CD4-positive, CD25-positive, alpha-beta regulatory T cell (primary cell): ENCODE measurements at regions not wholly inside any gene's neighbourhood (a gene's known extent, or its start where the extent isn't known, plus 50 kb on each side); places are given as distances from the start of the nearest gene placed in this dataset.

Source experiments
- ATAC-seq, 2 donors: fragments of 150-1000 bp; cut with Tn5 transposase; one replicate each; pipeline ENCODE4 v1.10.0; 2021; ENCODE audit warnings: low read depth in 2 of 2, moderate number of reproducible peaks in 2 of 2, moderate library complexity in 1 of 2
- DNase-seq, 3 donors: peaks; one replicate each; pipeline versions ENCODE4 v3.0.0 to v3.0.0-alpha.2; 2012 to 2022; ENCODE audit warnings: mixed read lengths in 1 of 3
- H3K27ac ChIP-seq: one replicate; pipeline ENCODE4 v1.7.0; 2013; ENCODE audit warnings: mild to moderate bottlenecking, low read length; ENCODE audit not compliant: insufficient read depth, poor library complexity, severe bottlenecking
- H3K27me3 ChIP-seq: one replicate; pipeline ENCODE4 v1.7.0; 2013; ENCODE audit warnings: low read length; ENCODE audit not compliant: control insufficient read depth, insufficient read depth
- H3K36me3 ChIP-seq: one replicate; pipeline ENCODE4 v1.7.0; 2013; ENCODE audit warnings: mild to moderate bottlenecking, low read length, moderate library complexity; ENCODE audit not compliant: control insufficient read depth, insufficient read depth
- H3K4me1 ChIP-seq: 2 replicates; pipeline ENCODE4 v1.7.0; 2013; ENCODE audit warnings: mild to moderate bottlenecking, low read length; ENCODE audit not compliant: insufficient read depth, control insufficient read depth, poor library complexity, severe bottlenecking
- H3K4me3 ChIP-seq: one replicate; pipeline ENCODE4 v1.7.0; 2013; ENCODE audit warnings: low read depth, mild to moderate bottlenecking, low read length, moderate library complexity
- H3K9me3 ChIP-seq, 2 experiments: 1 replicate in 1 of 2; 2 replicates in 1 of 2; pipeline ENCODE4 v1.7.0; 2013; ENCODE audit warnings: low read length in 2 of 2, mild to moderate bottlenecking in 1 of 2, moderate library complexity in 1 of 2; ENCODE audit not compliant: control insufficient read depth in 2 of 2
- H3K27ac Mint-ChIP-seq, 3 donors: one replicate each; pipeline ENCODE4 v1.8.0; 2020 to 2022; ENCODE audit warnings: mild to moderate bottlenecking in 3 of 3, mixed read lengths in 3 of 3, moderate library complexity in 2 of 3
- H3K27me3 Mint-ChIP-seq: one replicate; pipeline ENCODE4 v1.8.0; 2022; ENCODE audit warnings: mild to moderate bottlenecking, mixed read lengths
- H3K36me3 Mint-ChIP-seq: one replicate; pipeline ENCODE4 v1.8.0; 2020; ENCODE audit warnings: mixed read lengths
- H3K4me1 Mint-ChIP-seq, 4 donors: one replicate each; pipeline ENCODE4 v1.8.0; 2020 to 2022; ENCODE audit warnings: mixed read lengths in 4 of 4, mild to moderate bottlenecking in 1 of 4
- H3K4me3 Mint-ChIP-seq, 4 donors: one replicate each; pipeline ENCODE4 v1.8.0; 2020 to 2022; ENCODE audit warnings: mild to moderate bottlenecking in 4 of 4, mixed read lengths in 4 of 4, moderate library complexity in 3 of 4
- H3K9me3 Mint-ChIP-seq, 7 donors: one replicate each; pipeline ENCODE4 v1.8.0; 2020 to 2022; ENCODE audit warnings: mixed read lengths in 7 of 7, mild to moderate bottlenecking in 3 of 7, moderate library complexity in 2 of 7

DNA sequence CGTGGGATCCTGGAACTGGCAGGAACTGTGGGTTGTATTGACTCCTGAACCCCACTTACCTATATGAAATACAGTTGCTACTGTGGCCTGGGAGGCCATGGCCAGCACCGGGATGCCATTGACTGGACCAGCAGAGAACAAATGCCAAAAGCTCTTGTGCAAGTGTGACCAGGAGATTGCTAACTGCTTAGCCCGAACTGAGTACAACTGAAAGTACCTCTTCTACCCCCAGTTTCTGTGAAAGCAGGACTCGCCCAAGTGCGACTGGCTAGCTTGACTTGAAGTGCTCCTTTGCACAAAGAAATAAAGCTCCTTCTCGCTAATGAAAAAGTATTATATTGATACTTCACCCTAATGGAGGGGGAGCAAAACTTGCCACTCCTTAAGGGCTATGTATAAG lies 101.3 kb upstream of the ATP11B start:
- Histone ChIP-seq H3K27ac (no peak overlapping the region), H3K9me3 (no peaks in the 10 kb centered on the region), H3K4me3 (no peak overlapping the region), H3K36me3 (no peaks in the 10 kb centered on the region), H3K4me1 (no peaks in the 10 kb centered on the region), H3K27me3 (peaks cover 20% of the 10 kb centered on the region)
- no peaks in the 10 kb centered on the region for H3K4me1 Mint-ChIP-seq
- no peak overlapping the region for H3K27ac Mint-ChIP-seq
- no peaks in the 10 kb centered on the region for H3K36me3 Mint-ChIP-seq
- ATAC-seq (no peak), DNase-seq (no peak)
- no peaks in the 10 kb centered on the region for H3K9me3 Mint-ChIP-seq
- no peak overlapping the region for H3K4me3 Mint-ChIP-seq
- H3K27me3 Mint-ChIP-seq: peaks cover 56% of the 10 kb centered on the region

DNA sequence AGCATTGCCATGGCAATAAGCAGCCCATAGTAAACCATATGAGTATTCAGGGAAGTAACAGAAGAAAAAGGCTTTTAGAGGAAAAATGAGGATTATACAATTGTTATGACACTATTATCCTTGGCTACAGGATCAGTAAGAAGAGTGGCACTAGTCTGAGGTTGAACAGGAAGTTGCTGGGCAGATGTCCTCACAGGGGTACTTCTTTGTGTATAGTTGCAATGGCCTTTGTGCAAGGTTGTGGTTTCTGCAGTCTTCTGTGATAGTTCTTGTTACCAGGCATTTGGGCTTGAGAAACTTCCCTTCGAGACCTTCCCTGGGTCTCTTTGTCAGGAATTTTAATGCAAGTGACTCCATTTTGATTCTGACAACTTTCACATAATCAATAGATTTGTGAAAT lies 100.6 kb upstream of the ATP11B start:
- peaks cover 58% of the 10 kb centered on the region for H3K27me3 Mint-ChIP-seq
- Histone ChIP-seq H3K27me3 (peaks cover 20% of the 10 kb centered on the region), H3K9me3 (no peaks in the 10 kb centered on the region), H3K36me3 (no peaks in the 10 kb centered on the region), H3K27ac (no peak overlapping the region), H3K4me1 (no peaks in the 10 kb centered on the region), H3K4me3 (no peak overlapping the region)
- no peaks in the 10 kb centered on the region for H3K4me1 Mint-ChIP-seq
- no peak overlapping the region for H3K27ac Mint-ChIP-seq
- DNase-seq (no peak), ATAC-seq (no peak)
- H3K9me3 Mint-ChIP-seq: no peaks in the 10 kb centered on the region
- H3K36me3 Mint-ChIP-seq: no peaks in the 10 kb centered on the region
- H3K4me3 Mint-ChIP-seq: no peak overlapping the region

DNA sequence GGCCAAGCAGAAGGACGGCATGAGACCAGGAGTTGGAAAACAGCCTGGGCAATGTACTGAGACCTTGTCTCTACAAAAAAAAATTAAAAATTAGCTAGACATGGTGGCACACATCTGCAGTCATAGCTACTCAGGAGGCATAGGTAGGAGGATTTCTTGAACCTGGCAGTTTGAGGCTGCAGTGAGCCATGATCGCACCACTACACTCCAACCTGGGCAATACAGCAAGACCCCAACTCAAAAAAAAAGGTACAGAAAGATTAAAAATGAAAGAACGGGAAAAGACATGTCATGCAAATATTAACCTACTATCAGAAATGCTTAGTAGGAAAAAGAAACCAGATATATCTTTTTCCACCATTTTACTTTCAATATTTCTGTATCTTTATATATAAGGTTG lies 99.6 kb upstream of the ATP11B start:
- H3K4me1 ChIP-seq: no peaks in the 10 kb centered on the region
- no peak overlapping the region for H3K27ac Mint-ChIP-seq
- no peak overlapping the region for H3K4me3 Mint-ChIP-seq
- H3K36me3 Mint-ChIP-seq: no peaks in the 10 kb centered on the region
- no peaks in the 10 kb centered on the region for H3K9me3 ChIP-seq
- peaks cover 17% of the 10 kb centered on the region for H3K27me3 ChIP-seq
- no peak for DNase-seq
- no peaks in the 10 kb centered on the region for H3K9me3 Mint-ChIP-seq
- no peaks in the 10 kb centered on the region for H3K4me1 Mint-ChIP-seq
- H3K4me3 ChIP-seq: no peak overlapping the region
- H3K27ac ChIP-seq: no peak overlapping the region
- H3K36me3 ChIP-seq: no peaks in the 10 kb centered on the region
- ATAC-seq: no peak
- H3K27me3 Mint-ChIP-seq: peaks cover 55% of the 10 kb centered on the region

DNA sequence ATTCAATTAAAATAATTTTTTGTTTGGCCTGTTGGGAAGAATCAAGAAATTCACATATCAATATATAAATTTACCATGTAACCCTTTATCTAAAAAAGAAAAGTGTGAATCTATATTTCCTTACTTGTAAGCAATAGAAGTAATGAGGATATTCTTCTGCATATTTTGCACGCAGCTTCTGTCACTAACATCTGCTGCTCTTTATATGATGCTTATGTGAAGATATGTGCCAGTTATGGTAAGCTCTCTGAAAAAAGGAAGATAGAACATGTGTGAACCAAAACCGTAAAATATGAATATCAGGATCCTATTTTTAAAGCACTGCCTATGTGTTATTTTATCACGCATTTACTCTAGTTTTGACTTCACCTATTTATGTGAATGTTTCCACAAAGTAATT lies 96.4 kb upstream of the ATP11B start:
- Mint-ChIP-seq H3K4me3 (no peak overlapping the region), H3K9me3 (no peaks in the 10 kb centered on the region), H3K27ac (no peak overlapping the region), H3K4me1 (no peaks in the 10 kb centered on the region), H3K36me3 (no peaks in the 10 kb centered on the region), H3K27me3 (peaks cover 48% of the 10 kb centered on the region)
- Histone ChIP-seq H3K27ac (no peak overlapping the region), H3K27me3 (peaks cover 10% of the 10 kb centered on the region), H3K36me3 (no peaks in the 10 kb centered on the region), H3K4me3 (no peak overlapping the region), H3K4me1 (no peaks in the 10 kb centered on the region), H3K9me3 (no peaks in the 10 kb centered on the region)
- ATAC-seq: no peak
- DNase-seq: no peak

DNA sequence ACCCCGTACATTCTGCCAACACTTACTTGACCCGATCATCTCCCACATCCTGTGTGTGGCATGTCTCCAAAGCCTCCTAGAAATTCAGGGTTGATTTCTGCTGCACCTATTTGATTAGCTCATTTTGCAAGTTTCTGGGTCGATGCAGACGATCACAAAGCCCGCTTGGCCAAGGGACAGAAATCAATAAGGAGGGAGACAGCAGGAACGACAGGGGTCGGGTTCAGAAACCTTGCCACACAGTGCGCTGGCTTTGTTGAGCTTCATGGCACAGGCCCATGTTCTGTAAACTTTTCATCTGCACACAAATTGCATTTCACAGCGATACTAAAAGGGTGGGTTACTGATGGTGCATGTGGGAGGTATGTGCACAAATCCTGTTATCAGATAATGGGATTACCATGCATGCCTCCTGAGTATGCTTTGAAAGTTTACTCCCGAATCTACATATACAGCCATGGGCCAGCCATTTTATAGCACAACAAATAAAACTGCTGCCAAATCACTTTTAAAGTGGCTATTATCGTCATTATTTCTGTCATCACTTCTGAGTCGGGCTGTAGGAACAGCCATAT lies 95.9 kb upstream of the ATP11B start:
- Mint-ChIP-seq H3K27me3 (peaks cover 47% of the 10 kb centered on the region), H3K36me3 (no peaks in the 10 kb centered on the region), H3K4me3 (no peak overlapping the region), H3K9me3 (peaks cover 0 to 2% (median 0%) of the 10 kb centered on the region in 7 donors), H3K4me1 (no peaks in the 10 kb centered on the region), H3K27ac (no peak overlapping the region)
- Histone ChIP-seq H3K27ac (no peak overlapping the region), H3K36me3 (no peaks in the 10 kb centered on the region), H3K9me3 (no peaks in the 10 kb centered on the region), H3K4me1 (no peaks in the 10 kb centered on the region), H3K27me3 (peaks cover 6% of the 10 kb centered on the region), H3K4me3 (no peak overlapping the region)
- ATAC-seq (no peak), DNase-seq (no peak)

DNA sequence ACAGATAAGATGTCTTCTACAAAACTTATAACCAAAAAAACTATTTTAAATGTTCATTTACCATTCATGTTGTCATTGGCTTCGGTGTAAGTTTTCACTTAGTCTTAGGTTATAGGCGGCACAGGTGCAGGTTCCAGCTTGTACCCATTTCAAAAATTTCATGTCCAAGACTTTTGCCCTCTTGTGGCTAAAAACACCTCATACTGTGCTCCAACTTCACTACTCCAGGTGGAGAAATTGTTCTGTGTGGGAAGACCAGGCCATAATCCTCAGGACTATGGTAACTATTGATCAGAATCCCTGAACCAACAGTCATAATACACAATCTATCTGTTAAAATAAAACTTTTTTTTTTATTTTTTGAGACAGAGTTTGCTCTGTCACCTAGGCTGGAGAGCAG lies 95.2 kb upstream of the ATP11B start:
- Histone ChIP-seq H3K4me3 (no peak overlapping the region), H3K9me3 (no peaks in the 10 kb centered on the region), H3K27me3 (peaks cover 3% of the 10 kb centered on the region), H3K36me3 (no peaks in the 10 kb centered on the region), H3K27ac (no peak overlapping the region), H3K4me1 (no peaks in the 10 kb centered on the region)
- DNase-seq: no peak
- ATAC-seq: no peak
- no peaks in the 10 kb centered on the region for H3K4me1 Mint-ChIP-seq
- no peaks in the 10 kb centered on the region for H3K36me3 Mint-ChIP-seq
- peaks cover 0 to 2% (median 0%) of the 10 kb centered on the region in 7 donors for H3K9me3 Mint-ChIP-seq
- H3K27me3 Mint-ChIP-seq: peaks cover 46% of the 10 kb centered on the region
- no peak overlapping the region for H3K4me3 Mint-ChIP-seq
- no peak overlapping the region for H3K27ac Mint-ChIP-seq

DNA sequence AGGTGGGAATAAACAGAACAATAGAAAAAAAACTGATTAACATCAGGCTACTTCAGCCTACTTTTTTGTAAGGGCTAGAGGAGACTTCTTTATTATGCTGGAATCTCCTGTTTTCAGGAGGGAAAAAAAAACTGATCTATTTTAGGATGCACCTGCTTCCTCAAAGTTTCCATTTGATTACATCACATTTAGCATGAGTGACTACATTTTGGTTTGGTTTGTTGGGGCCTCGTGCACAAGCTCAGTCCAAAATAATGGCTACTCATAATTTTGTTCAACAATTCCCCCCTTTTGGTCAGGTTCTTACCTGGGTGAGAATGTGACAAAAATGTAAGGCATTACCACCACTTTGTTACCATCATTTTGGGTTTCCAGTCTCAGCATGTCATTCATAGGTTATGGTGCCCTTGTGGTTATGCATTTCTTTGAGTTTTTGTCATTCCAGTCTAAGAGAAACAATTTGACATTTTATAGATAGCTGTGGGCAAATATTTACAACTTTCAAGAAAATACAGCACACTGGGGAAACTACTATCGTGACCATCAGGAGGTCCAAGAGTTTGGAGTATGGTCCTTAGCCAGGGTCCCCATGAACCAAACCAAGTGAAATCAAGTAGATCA lies 93.6 kb upstream of the ATP11B start:
- Mint-ChIP-seq H3K36me3 (no peaks in the 10 kb centered on the region), H3K4me1 (no peaks in the 10 kb centered on the region), H3K27ac (no peak overlapping the region), H3K27me3 (peaks cover 45% of the 10 kb centered on the region), H3K4me3 (no peak overlapping the region), H3K9me3 (peaks cover 0 to 2% (median 0%) of the 10 kb centered on the region in 7 donors)
- no peak overlapping the region for H3K4me3 ChIP-seq
- no peak for DNase-seq
- H3K27me3 ChIP-seq: no peaks in the 10 kb centered on the region
- no peak for ATAC-seq
- no peaks in the 10 kb centered on the region for H3K36me3 ChIP-seq
- no peak overlapping the region for H3K27ac ChIP-seq
- H3K4me1 ChIP-seq: no peaks in the 10 kb centered on the region
- H3K9me3 ChIP-seq: no peaks in the 10 kb centered on the region

DNA sequence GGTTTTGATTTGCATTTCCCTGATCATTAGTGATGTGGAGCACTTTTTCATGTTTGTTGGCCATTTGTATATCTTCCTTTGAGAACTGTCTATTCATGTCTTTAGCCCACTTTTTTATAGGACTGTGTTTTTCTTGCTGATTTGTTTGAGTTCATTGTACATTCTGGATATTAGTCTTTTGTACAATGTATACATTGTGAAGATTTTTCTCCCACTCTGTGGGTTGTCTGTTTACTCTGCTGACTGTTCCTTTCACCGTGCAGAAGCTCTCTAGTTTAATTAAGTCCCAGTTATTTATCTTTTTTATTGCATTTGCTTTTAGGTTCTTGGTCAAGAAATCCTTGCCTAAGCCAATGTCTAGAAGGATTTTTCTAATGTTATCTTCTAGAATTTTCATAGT lies 91.1 kb upstream of the ATP11B start:
- DNase-seq (no peak), ATAC-seq (no peak)
- H3K4me3 ChIP-seq: no peak overlapping the region
- no peaks in the 10 kb centered on the region for H3K36me3 ChIP-seq
- H3K27me3 ChIP-seq: peaks cover 3% of the 10 kb centered on the region
- H3K4me3 Mint-ChIP-seq: no peak overlapping the region
- H3K4me1 Mint-ChIP-seq: no peaks in the 10 kb centered on the region
- no peaks in the 10 kb centered on the region for H3K36me3 Mint-ChIP-seq
- H3K27ac Mint-ChIP-seq: no peak overlapping the region
- H3K4me1 ChIP-seq: no peaks in the 10 kb centered on the region
- no peak overlapping the region for H3K27ac ChIP-seq
- peaks cover 0 to 2% (median 0%) of the 10 kb centered on the region in 7 donors for H3K9me3 Mint-ChIP-seq
- H3K27me3 Mint-ChIP-seq: peaks cover 46% of the 10 kb centered on the region
- no peaks in the 10 kb centered on the region for H3K9me3 ChIP-seq
